Right renal pelvis (tissue), 4 donors: ENCODE measurements at regions not wholly inside any gene's neighbourhood (a gene's known extent, or its start where the extent isn't known, plus 50 kb on each side); places are given as distances from the start of the nearest gene placed in this dataset.

Experiments used
- DNase-seq, 4 donors: peaks; one replicate each; pipeline ENCODE4 v3.0.0-alpha.2; 2013; ENCODE audit warnings: low read depth in 4 of 4, low spot score in 3 of 4, missing footprints in 1 of 4

DNA sequence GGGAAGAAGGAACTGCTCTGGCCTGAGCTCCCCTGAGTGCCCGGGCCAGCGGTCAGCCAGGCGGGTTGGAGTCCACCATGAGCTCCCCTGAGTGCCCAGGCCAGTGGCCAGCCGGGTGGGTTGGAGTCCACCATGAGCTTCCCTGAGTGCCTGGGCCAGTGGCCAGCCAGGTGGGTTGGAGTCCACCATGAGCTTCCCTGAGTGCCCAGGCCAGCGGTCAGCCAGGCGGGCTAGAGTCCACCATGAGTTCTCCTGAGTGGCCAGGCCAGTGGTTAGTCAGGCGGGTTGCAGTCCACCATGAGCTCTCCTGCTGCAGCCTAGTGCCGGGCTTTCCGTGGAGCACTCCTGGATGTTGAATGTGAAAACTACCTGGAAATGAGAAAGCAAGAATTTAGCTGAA is 844.0 kb downstream of the TBC1D22A start:
- no peak for DNase-seq

GRCh38 chr22:47605886-47606285 is 843.4 kb downstream of the TBC1D22A start:
- DNase-seq = no peak

- DNase-seq = no peak
Measured at GRCh38 chr22:47605441-47605840, 843.0 kb downstream of the TBC1D22A start.

GRCh38 chr22:47604563-47604962 is 842.1 kb downstream of the TBC1D22A start:
- DNase-seq = no peak

GRCh38 chr22:47602732-47603131 is 840.3 kb downstream of the TBC1D22A start:
- DNase-seq = no peak

DNA sequence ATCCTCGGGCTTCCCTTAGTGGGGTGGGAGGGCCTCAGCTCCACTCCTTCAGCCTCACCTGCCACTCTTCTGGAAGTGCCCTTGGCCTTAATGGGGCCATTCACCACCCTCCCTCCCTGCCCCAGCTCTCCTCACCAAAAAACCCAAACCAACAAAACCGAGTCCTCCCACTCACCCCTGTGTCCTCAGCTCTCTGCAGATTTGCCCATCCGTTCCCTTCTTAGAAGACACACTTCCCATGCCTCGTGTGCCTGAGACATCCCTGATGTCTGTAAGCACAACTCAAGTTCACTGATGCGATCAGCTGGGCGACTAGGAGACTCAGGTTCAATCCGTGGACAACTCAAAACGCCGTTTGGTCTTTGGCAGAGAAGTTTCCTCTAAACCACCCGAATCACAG is 839.2 kb downstream of the TBC1D22A start:
- DNase-seq = no peak

DNA sequence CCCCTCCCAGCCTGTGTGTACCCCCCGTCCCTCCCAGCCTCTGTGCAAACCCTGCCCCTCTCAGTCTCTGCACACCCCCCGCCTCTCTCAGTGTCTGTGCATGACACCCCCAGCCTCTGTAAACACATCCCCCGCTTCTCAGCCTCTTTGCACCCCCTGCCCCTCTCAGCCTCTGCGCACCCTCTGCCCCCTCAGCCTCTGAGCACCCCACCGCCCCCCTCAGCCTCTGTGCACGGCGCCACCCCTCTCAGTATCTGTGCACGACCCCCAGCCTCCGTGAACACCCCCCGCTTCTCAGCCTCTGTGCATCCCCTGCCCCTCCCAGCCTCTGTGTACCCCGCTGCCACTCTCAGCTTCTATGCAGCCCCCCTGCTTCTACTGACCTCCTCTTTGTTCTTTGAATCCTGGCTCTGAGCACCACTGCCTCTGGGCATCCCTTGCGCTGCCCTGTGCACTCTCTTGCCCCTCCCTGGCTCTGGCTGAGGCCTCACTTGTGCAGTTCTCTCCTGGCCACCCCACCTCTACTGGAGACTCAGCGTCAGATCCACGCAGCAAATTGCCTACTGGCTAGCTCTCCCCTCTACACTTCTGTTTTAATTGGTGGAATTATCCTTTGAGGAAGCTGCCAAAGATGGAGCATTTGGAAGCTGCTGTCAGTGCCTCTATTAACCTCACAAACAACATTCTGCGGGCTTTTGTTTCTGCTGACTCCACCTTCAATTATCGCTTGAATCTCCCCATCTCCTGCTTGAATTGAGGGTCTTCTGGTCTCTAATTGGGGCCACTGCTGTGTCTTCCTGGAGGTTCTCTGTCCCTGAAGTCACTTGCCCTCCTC is 838.6 kb downstream of the TBC1D22A start:
- DNase-seq = no peak

GRCh38 chr22:47600281-47600680 is 837.8 kb downstream of the TBC1D22A start:
- no peak for DNase-seq

DNA sequence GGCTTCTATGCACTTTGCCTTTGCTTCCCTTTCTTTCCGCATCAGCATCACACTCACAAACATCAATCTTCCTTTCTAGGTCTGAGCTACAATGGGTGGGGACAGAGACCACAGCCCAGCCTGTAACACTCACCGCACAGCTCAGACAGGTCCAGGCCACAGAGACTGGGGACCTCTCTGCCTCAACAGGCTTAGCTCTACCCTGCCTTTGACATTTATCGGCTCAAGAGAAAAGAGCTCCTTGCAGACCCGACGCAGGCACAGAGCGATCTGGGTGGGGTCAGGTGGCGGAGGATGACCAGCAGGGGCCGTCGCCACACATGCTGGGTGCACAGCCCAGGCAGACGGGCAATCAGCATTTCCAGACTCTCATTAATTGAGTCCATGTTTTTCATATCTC is 837.3 kb downstream of the TBC1D22A start:
- DNase-seq = no peak

GRCh38 chr22:47598864-47599263 is 836.4 kb downstream of the TBC1D22A start:
- no peak for DNase-seq

DNA sequence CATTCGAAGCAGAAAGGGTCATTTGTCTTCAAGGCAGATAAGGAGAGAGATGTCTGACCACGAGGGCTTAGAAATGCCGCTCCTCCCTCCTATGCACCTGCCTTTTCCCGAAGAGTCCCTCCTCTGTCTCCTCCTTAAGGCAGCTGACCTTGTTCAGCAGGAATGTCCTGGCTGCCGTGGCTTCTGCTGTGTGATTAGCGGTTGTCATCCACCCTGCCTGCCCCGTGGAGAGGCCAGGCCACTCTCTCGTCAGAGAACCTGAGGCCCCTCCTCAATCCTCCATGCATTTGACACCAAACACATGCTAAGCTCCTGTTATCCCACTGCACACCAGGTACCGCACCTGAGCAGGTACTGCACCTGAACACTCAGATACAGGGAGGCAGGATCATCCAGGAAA is 834.6 kb downstream of the TBC1D22A start:
- no peak for DNase-seq

- no peak for DNase-seq
Measured at GRCh38 chr22:47596176-47596690, 833.8 kb downstream of the TBC1D22A start.

- no peak for DNase-seq
Measured at GRCh38 chr22:47594836-47595521, 832.5 kb downstream of the TBC1D22A start.

- no peak for DNase-seq
Measured at GRCh38 chr22:47593911-47594311, 831.5 kb downstream of the TBC1D22A start.

DNA sequence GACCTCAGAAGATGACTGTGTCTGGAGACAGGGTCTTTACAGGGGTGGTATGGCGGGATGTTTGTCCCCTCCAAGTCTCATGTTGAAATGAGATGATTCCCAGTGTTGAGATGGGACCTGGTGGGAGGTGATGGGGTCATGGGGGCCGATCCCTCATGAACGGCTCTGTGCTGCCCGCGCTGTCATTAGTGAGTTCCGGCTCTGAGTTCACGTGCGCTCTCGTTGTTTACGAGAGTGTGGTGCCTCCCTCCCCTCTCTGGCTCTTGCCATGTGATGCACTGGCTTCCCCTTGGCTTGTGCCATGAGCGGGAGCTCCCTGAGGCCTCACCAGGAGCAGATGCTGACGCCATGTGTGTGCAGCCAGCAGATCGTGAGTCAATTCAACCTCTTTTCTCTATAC is 830.8 kb downstream of the TBC1D22A start:
- DNase-seq = no peak

- DNase-seq = no peak
Measured at GRCh38 chr22:47592791-47593190, 830.3 kb downstream of the TBC1D22A start.

DNA sequence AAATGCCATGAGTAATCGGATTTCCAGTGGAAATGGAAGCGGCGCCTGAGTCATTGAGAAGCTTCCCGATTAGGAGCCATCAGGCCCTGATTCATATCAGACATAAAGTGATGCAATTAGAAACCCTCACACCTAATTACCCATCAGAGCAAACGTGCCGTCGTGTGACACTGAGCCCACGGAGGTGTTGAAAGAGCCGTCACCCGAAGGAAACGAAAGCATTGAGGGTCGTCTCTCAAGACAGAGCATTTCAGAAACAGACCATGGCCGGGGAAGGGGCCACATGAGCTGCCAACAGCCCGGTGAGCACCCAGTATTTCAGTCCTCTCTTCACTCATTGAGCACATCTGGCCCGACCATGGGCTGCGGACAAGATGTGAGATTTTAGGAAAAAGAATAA is 829.3 kb downstream of the TBC1D22A start:
- no peak for DNase-seq

DNA sequence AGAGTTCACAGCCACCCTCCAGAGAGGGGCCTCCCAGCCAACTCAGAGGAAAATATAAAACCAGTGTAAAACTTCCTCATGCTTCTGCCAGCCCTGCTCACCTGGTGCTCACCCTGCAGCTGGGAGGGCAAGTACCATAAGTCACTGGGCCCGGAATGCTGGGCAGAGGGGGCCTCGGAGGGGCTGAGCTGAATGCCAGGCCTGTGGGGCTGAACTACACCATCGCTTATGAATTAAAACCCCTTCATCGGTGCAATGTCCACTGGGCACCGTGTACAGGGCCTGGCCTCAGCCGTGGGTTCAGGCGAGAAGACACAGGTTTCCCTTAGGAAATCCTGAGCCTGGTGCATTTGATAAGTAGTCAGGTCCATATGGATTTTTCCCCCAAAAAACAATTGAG is 828.6 kb downstream of the TBC1D22A start:
- no peak for DNase-seq

DNA sequence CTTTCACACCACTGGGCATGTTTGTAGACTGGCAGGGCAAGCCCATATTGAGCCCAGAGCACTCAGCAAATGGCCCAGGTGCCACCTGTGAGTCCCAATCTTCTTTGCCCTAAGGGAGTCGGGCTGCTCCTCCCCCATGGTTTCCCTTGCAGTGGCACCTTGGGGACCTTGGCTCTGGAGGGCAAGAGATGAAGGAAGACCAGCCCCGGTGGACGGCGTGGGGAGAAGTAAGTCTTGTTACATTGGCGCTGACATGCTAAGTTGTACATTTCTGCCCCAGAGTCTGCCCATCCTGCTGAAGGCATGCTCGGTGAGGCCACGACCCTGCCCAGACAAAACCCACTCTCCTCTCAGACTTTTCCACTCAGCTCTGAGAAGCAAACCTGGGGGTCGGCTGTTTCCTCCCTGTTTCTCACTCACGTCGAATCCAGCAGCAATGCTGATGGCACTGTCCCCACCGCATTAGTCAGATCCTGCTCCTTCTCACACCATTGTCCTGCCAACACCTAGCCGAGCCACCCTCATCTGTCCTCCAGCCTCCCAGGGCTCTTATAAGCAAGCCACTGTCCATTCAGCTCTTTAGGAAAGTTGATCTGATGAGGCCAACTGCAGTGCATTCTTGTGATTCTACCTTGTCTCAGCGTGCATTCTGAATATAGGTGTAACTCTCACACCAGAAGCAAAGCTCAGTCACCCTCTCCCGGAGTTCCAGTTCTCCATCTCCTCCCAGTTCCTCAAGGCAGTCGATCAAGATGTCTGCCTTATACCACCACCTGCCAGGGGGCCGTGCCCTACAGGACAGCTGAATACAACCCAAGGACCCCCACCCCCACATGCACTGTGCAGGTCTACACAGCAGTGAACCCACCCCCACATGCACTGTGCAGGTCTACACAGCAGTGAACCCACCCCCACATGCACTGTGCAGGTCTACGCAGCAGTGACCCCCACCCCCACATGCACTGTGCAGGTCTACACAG is 827.1 kb downstream of the TBC1D22A start:
- no peak for DNase-seq

DNA sequence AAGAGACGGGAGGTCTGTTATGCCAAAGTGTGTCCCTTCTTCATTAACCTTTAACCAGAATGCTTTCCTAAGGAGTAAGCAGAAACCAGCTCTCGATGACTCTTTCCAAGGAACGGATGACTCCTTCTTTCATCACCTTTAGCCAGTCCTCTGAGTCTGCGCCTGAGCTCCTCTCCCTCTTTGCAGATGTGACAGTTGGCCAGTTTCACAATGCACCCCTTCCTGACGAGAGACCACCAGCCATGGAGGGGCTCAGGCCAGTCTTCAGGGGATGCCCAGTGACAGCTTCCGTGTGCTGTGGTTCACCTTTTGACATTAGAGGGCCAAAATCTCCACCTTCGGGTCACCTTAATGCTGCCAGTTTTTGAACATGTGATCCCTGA is 826.1 kb downstream of the TBC1D22A start:
- no peak for DNase-seq
